Glomerular visceral epithelial cell (primary cell): ENCODE measurements at regions not wholly inside any gene's neighbourhood (a gene's known extent, or its start where the extent isn't known, plus 50 kb on each side); places are given as distances from the start of the nearest gene placed in this dataset.
A peak's percentile ranks its signal among the peaks of the same experiment; 100 is the strongest.

ENCODE experiments used
- DNase-seq: peaks from one replicate; pipeline ENCODE4 v3.0.0-alpha.2; 2016; ENCODE audit errors: extremely low spot score

- DNase-seq = no peak
These were observed 84.8 kb downstream of the CPN2 start for GRCh38 chr3:194265996-194266964.

- DNase-seq = no peak
These were observed 83.1 kb downstream of the CPN2 start for GRCh38 chr3:194267744-194268653.

GRCh38 chr3:194268654-194269512 lies 82.2 kb downstream of the CPN2 start:
- DNase-seq = no peak

- no peak for DNase-seq
These were observed 81.5 kb downstream of the CPN2 start for GRCh38 chr3:194269610-194270145.

GRCh38 chr3:194270627-194271459 lies 80.3 kb downstream of the CPN2 start:
- peak; percentile 29 for DNase-seq

GRCh38 chr3:194271460-194272035 lies 79.6 kb downstream of the CPN2 start:
- no peak for DNase-seq

GRCh38 chr3:194272221-194272620 lies 78.9 kb downstream of the CPN2 start:
- DNase-seq = no peak

GRCh38 chr3:194272861-194273742 lies 78.0 kb downstream of the CPN2 start:
- DNase-seq = no peak

- no peak for DNase-seq
These were observed 77.3 kb downstream of the CPN2 start for GRCh38 chr3:194273743-194274310.

GRCh38 chr3:194274424-194275085 lies 76.6 kb downstream of the CPN2 start:
- DNase-seq = no peak

GRCh38 chr3:194275291-194275690 lies 75.8 kb downstream of the CPN2 start:
- no peak for DNase-seq

GRCh38 chr3:194275721-194276120 lies 75.4 kb downstream of the CPN2 start:
- no peak for DNase-seq

- DNase-seq = no peak
These were observed 74.4 kb downstream of the CPN2 start for GRCh38 chr3:194276768-194277103.

- DNase-seq = no peak
These were observed 73.9 kb downstream of the CPN2 start for GRCh38 chr3:194277104-194277785.

- DNase-seq = no peak
These were observed 73.4 kb downstream of the CPN2 start for GRCh38 chr3:194277786-194278130.

- no peak for DNase-seq
These were observed 72.8 kb downstream of the CPN2 start for GRCh38 chr3:194278186-194278845.

GRCh38 chr3:194279101-194279500 lies 72.0 kb downstream of the CPN2 start:
- no peak for DNase-seq
